Transverse colon (tissue), 4 donors: ENCODE measurements at regions not wholly inside any gene's neighbourhood (a gene's known extent, or its start where the extent isn't known, plus 50 kb on each side); places are given as distances from the start of the nearest gene placed in this dataset.

Source experiments
- DNase-seq: peaks from one replicate; pipeline ENCODE4 v3.0.0-alpha.2; 2019
- H3K27ac ChIP-seq, 4 donors: fragments of 200-600 bp; sonication (generic); 2 replicates each; pipeline ENCODE4 v1.5.1; 2016 to 2018; ENCODE audit warnings: inconsistent platforms in 4 of 4
- H3K27me3 ChIP-seq: fragments of 200-600 bp; sonication (generic); 2 replicates; pipeline ENCODE4 v1.5.1; 2017; ENCODE audit warnings: inconsistent platforms
- H3K36me3 ChIP-seq, 4 donors: fragments of 200-600 bp; sonication (generic); 2 replicates each; pipeline ENCODE4 v1.5.1; 2017 to 2019; ENCODE audit warnings: inconsistent platforms in 4 of 4
- H3K4me1 ChIP-seq, 4 donors: fragments of 200-600 bp; sonication (generic); 2 replicates each; pipeline ENCODE4 v1.5.1; 2017 to 2020; ENCODE audit warnings: inconsistent platforms in 4 of 4
- H3K4me3 ChIP-seq, 4 donors: fragments of 200-600 bp; sonication (generic); 1 replicate in 1 of 4; 2 replicates in 3 of 4; pipeline versions ENCODE4 v1.5.1 to v1.6.1; 2017 to 2019; ENCODE audit warnings: inconsistent platforms in 4 of 4
- H3K9me3 ChIP-seq, 2 donors: fragments of 200-600 bp; sonication (generic); 2 replicates each; pipeline ENCODE4 v1.5.1; 2017 to 2019; ENCODE audit warnings: inconsistent platforms in 2 of 2
- CTCF ChIP-seq, 5 experiments: fragments of 200-600 bp in 3 of 5; fragments of 450-650 bp in 2 of 5; sonication (generic) in 3 of 5; IDR thresholded peaks; 1 replicate in 2 of 5; 2 replicates in 3 of 5; pipeline ENCODE4 v1.5.1; 2016 to 2017; ENCODE audit warnings: antibody characterized with exemption in 5 of 5, inconsistent platforms in 3 of 5, mild to moderate bottlenecking in 2 of 5, moderate library complexity in 1 of 5
- EP300 ChIP-seq: sonication (generic); formaldehyde crosslinking; IDR thresholded peaks from one replicate; pipeline ENCODE4 v1.6.1; 2017; ENCODE audit warnings: antibody characterized with exemption, low read depth
- POLR2A ChIP-seq: fragments of 450-650 bp; IDR thresholded peaks from one replicate; pipeline ENCODE4 v1.6.1; 2016; ENCODE audit warnings: antibody characterized with exemption, mild to moderate bottlenecking, moderate library complexity
- POLR2AphosphoS5 ChIP-seq, 3 donors: sonication (generic); formaldehyde crosslinking; IDR thresholded peaks; one replicate each; pipeline ENCODE4 v1.6.1; 2016; ENCODE audit warnings: antibody characterized with exemption in 3 of 3
- WGBS, 2 donors: methylation state at CpG; one replicate each; pipeline ENCODE4 v1.1.5; 2018; ENCODE audit warnings: low coverage in 1 of 2; 5-methylcytosine and 5-hydroxymethylcytosine counted together
- in situ Hi-C, 4 donors: fragments of 200-750 bp; cut with MboI; loops; one replicate each; pipeline versions ENCODE4 v1.15.0 to v1.15.1; 2017; ENCODE audit warnings: low sequenced_read_pairs in 3 of 4, low pct_ligation_motif_present in 1 of 4, low pct_unique_long_range_greater_than_20kb in 1 of 4
- intact Hi-C: fragments of 100-400 bp; cut with DNase I; formaldehyde crosslinking; loops from one replicate; pipeline ENCODE4 v1.15.1; 2023; ENCODE audit warnings: low total_unique reads

GRCh38 chr4:36549252-36549651 is 267.8 kb downstream of the DTHD1 start:
- intact Hi-C loops (no loop called here), in situ Hi-C loops (no loop called here)
- DNase-seq, result no peak
- Histone ChIP-seq H3K4me1 (no peaks in the 10 kb centered on the region), H3K36me3 (no peaks in the 10 kb centered on the region), H3K27ac (no peak overlapping the region), H3K9me3 (no peaks in the 10 kb centered on the region), H3K4me3 (no peak overlapping the region), H3K27me3 (no peaks in the 10 kb centered on the region)
- 88 to 94% methylated on average over 3 of the region's 3 CpGs for WGBS, 2 donors
- TF ChIP-seq EP300 (no peak), POLR2AphosphoS5 (IDR thresholded peaks at IDR 0.05) (no peak), CTCF (IDR thresholded peaks at IDR 0.05) (no peak), POLR2A (no peak)

- WGBS, 2 donors, result 78 to 83% methylated on average over 3 of the region's 3 CpGs
- intact Hi-C loops, result no loop called here
- in situ Hi-C loops, result no loop called here
Measured at GRCh38 chr4:36549992-36550391, 268.6 kb downstream of the DTHD1 start.

DNA sequence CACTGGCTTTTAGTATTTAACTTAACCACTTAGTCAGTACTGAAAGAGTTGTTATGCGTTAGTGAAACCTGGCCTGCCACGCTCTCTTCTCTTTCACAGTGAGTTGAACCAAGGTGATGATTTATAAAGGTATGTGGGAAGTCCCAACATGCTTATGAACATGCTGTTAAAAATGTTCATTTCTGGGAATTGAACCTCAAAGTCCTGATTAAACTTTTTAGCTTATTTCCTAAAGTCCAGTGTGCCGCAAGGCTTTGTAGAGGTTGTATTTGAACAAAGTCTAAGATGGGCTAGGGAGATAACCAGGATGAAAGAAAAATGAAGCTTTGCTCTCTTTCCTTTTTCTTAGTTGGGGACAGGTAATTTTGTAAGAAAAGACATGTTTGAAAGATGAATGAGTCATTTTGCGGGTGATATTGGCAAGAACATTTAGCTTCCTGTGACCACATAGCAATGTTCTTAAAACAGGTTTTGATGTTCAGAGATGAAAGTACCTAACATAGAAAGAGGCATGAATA is 270.3 kb downstream of the DTHD1 start:
- intact Hi-C loops (no loop called here), in situ Hi-C loops (no loop called here)
- DNase-seq, result no peak
- Histone ChIP-seq H3K9me3 (no peaks in the 10 kb centered on the region), H3K27me3 (no peaks in the 10 kb centered on the region), H3K27ac (no peak overlapping the region), H3K4me3 (no peak overlapping the region), H3K36me3 (no peaks in the 10 kb centered on the region), H3K4me1 (no peaks in the 10 kb centered on the region)
- 73 to 77% methylated on average over 3 to 4 of the region's 4 CpGs for WGBS, 2 donors
- TF ChIP-seq POLR2AphosphoS5 (IDR thresholded peaks at IDR 0.05) (no peak), EP300 (no peak), CTCF (IDR thresholded peaks at IDR 0.05) (no peak), POLR2A (no peak)

More at GRCh38 chr4:36549992-36550391, 268.6 kb downstream of the DTHD1 start:
- H3K27ac ChIP-seq, result no peak overlapping the region
- TF ChIP-seq POLR2AphosphoS5 (IDR thresholded peaks at IDR 0.05) (no peak), POLR2A (no peak), CTCF (IDR thresholded peaks at IDR 0.05) (no peak), EP300 (no peak)
- H3K36me3 ChIP-seq, result no peaks in the 10 kb centered on the region
- H3K27me3 ChIP-seq, result no peaks in the 10 kb centered on the region
- H3K9me3 ChIP-seq, result no peaks in the 10 kb centered on the region
- DNase-seq, result no peak
- H3K4me3 ChIP-seq, result no peak overlapping the region
- no peaks in the 10 kb centered on the region for H3K4me1 ChIP-seq

DNA sequence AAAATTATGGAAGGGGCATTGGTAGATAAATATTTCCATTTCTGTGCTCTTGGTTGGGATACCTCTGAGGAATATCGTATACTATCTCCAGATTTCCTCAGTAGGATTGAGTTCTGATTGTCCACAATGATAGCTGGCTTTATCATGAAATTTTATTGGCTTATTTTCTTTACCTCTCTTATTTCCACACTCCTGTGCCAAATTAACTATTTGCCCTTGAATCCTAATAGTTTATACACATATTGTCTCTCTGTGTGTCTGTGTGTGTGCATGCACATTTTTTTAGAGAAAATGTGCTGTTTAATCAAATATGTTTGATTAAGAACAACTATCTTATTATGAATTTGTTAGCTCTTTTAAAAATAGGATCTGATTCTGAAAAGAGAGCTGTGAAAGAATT is 271.6 kb downstream of the DTHD1 start:
- 67 to 81% methylated on average over 1 of the region's 1 CpG for whole genome bisulfite sequencing, 2 donors
- Histone ChIP-seq H3K27me3 (no peaks in the 10 kb centered on the region), H3K4me3 (no peak overlapping the region), H3K27ac (no peak overlapping the region), H3K36me3 (no peaks in the 10 kb centered on the region), H3K9me3 (no peaks in the 10 kb centered on the region), H3K4me1 (no peaks in the 10 kb centered on the region)
- no peak for DNase-seq
- TF ChIP-seq POLR2AphosphoS5 (IDR thresholded peaks at IDR 0.05) (no peak), CTCF (IDR thresholded peaks at IDR 0.05) (no peak), EP300 (no peak), POLR2A (no peak)
- intact Hi-C loops (no loop called here), in situ Hi-C loops (no loop called here)
